Glutamatergic neuron (in vitro differentiated cells): ENCODE measurements at regions not wholly inside any gene's neighbourhood (a gene's known extent, or its start where the extent isn't known, plus 50 kb on each side); places are given as distances from the start of the nearest gene placed in this dataset.

Experiments used
- DNase-seq: peaks from one replicate; pipeline ENCODE4 v3.0.0; 2022
- H3K27ac Mint-ChIP-seq: one replicate; pipeline ENCODE4 v1.8.0; 2020; ENCODE audit warnings: mild to moderate bottlenecking, mixed read lengths, inconsistent platforms; ENCODE audit not compliant: unreplicated experiment
- H3K27me3 Mint-ChIP-seq: one replicate; pipeline ENCODE4 v1.8.0; 2020; ENCODE audit warnings: mild to moderate bottlenecking, moderate library complexity, mixed read lengths, inconsistent platforms; ENCODE audit not compliant: unreplicated experiment
- H3K36me3 Mint-ChIP-seq: one replicate; pipeline ENCODE4 v1.8.0; 2020; ENCODE audit warnings: mild to moderate bottlenecking, mixed read lengths, inconsistent platforms; ENCODE audit not compliant: unreplicated experiment
- H3K4me1 Mint-ChIP-seq: one replicate; pipeline ENCODE4 v1.8.0; 2020; ENCODE audit warnings: mild to moderate bottlenecking, low read depth, mixed read lengths, inconsistent platforms; ENCODE audit not compliant: unreplicated experiment
- H3K4me3 Mint-ChIP-seq: one replicate; pipeline ENCODE4 v1.8.0; 2020; ENCODE audit warnings: mild to moderate bottlenecking, mixed read lengths, inconsistent platforms; ENCODE audit not compliant: unreplicated experiment
- H3K9me3 Mint-ChIP-seq: one replicate; pipeline ENCODE4 v1.8.0; 2020; ENCODE audit warnings: mild to moderate bottlenecking, moderate library complexity, mixed read lengths, inconsistent platforms; ENCODE audit not compliant: unreplicated experiment
- CTCF ChIP-seq: fragments of 200-600 bp; sonication (generic); IDR thresholded peaks from one replicate; pipeline ENCODE4 v1.5.0; 2021; ENCODE audit not compliant: partially characterized antibody, unreplicated experiment

GRCh38 chr3:25324954-25325655, 103.0 kb upstream of the RARB start:
- H3K36me3 Mint-ChIP-seq, result no peaks in the 10 kb centered on the region

GRCh38 chr3:25335356-25335755, 92.7 kb upstream of the RARB start:
- peaks cover 2% of the 10 kb centered on the region for H3K4me1 Mint-ChIP-seq
- peaks cover 1% of the 10 kb centered on the region for H3K9me3 Mint-ChIP-seq
- no peak for TF ChIP-seq CTCF
- H3K27ac Mint-ChIP-seq, result no peak overlapping the region
- no peak for DNase-seq
- peaks cover 5% of the 10 kb centered on the region for H3K27me3 Mint-ChIP-seq
- peaks cover 12% of the 10 kb centered on the region for H3K36me3 Mint-ChIP-seq
- no peak overlapping the region for H3K4me3 Mint-ChIP-seq

More at GRCh38 chr3:25324954-25325655, 103.0 kb upstream of the RARB start:
- Mint-ChIP-seq H3K27me3 (no peaks in the 10 kb centered on the region), H3K9me3 (no peaks in the 10 kb centered on the region), H3K4me1 (no peaks in the 10 kb centered on the region), H3K4me3 (no peak overlapping the region), H3K27ac (no peak overlapping the region)
- DNase-seq, result no peak
- no peak for TF ChIP-seq CTCF

- DNase-seq, result no peak
- Mint-ChIP-seq H3K27ac (no peak overlapping the region), H3K36me3 (no peaks in the 10 kb centered on the region), H3K27me3 (peaks cover 2% of the 10 kb centered on the region), H3K4me3 (no peak overlapping the region), H3K9me3 (peaks cover 2% of the 10 kb centered on the region), H3K4me1 (peaks cover 2% of the 10 kb centered on the region)
- TF ChIP-seq CTCF, result no peak
Observed at GRCh38 chr3:25338158-25338725, 89.8 kb upstream of the RARB start.

GRCh38 chr3:25339225-25339624, 88.8 kb upstream of the RARB start:
- Mint-ChIP-seq H3K4me1 (peaks cover 2% of the 10 kb centered on the region), H3K9me3 (peaks cover 2% of the 10 kb centered on the region), H3K4me3 (no peak overlapping the region), H3K27ac (no peak overlapping the region), H3K36me3 (no peaks in the 10 kb centered on the region), H3K27me3 (peaks cover 2% of the 10 kb centered on the region)
- DNase-seq, result no peak
- no peak for TF ChIP-seq CTCF

GRCh38 chr3:25344670-25345069, 83.4 kb upstream of the RARB start:
- no peak for TF ChIP-seq CTCF
- Mint-ChIP-seq H3K4me3 (no peak overlapping the region), H3K27me3 (no peaks in the 10 kb centered on the region), H3K27ac (no peak overlapping the region), H3K36me3 (no peaks in the 10 kb centered on the region), H3K4me1 (no peaks in the 10 kb centered on the region), H3K9me3 (peaks cover 2% of the 10 kb centered on the region)
- no peak for DNase-seq
